Glomerular visceral epithelial cell (primary cell): ENCODE measurements at regions not wholly inside any gene's neighbourhood (a gene's known extent, or its start where the extent isn't known, plus 50 kb on each side); places are given as distances from the start of the nearest gene placed in this dataset.
"Not testable (repeated sequence)": the region's sequence is repeated elsewhere in the genome, so short reads cannot be mapped to it uniquely, and the experiment has no call there.

Experiments used
- DNase-seq: peaks from one replicate; pipeline ENCODE4 v3.0.0-alpha.2; 2016; ENCODE audit errors: extremely low spot score

DNA sequence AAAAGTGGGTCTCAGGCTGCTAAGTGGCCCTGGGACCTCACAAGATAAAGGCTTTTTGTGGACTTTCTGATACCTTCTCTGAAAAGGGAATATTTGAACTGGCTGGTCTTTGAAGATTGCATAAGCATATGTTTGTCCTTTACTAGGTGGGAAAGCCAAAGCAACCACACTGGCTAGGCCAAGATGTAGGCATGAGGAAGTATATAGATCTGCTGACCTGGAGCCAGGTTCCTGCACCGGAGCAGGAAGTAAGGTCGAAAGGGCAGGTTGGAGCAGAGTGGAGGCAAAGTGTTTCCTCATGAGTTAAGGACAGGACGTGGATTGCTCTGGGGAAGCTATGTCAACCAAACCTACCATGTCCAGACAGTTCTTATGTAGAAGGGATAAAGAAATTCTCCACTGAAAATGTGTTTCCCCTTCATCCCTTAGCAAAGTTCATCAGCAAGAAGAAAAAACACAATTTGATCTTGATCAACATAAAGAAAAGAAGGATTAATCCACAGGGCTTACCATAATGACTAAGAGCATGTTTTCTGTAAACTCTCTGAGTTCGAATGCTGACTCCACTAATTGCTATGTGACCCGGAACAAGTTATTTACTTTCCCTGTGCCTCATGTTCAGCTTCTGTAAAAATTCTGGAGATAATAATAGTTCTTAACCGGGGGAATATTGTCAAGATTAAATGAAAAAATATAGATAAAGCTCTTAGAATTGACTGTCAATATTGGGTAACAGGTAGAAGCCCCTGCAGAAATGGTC is 156.1 kb upstream of the SRD5A2 start:
- DNase-seq: no peak

GRCh38 chr2:31735716-31736115 is 155.0 kb upstream of the SRD5A2 start:
- no peak for DNase-seq

DNA sequence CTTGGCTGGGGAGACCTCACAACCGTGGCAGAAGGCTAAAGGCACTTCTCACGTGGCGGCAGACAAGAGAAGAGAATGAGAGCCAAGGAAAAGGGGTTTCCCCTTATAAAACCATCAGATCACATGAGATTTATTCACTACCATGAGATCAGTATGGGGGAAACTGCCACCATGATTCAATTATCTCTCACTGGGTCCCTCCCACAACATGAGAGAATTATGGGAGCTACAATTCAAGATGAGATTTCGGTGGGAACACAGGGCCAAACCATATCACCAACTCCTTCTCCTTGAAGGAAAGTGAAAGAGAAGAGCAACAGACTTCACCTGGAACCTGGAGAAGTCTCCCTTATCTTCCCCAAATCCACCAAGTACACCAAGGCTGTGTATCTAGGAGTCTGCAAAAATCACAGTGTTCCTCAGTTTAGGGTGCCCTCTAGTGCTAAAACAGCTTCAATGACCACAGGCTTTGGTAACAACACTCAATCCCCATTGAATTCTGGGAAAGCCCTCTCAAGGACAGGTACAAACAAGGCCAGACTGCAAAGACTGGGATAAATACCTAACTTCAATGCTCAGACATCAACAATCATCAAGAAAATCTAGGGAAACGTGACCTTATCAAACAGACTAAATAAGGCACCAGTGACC is 148.8 kb upstream of the SRD5A2 start:
- DNase-seq: peak; percentile 19

DNA sequence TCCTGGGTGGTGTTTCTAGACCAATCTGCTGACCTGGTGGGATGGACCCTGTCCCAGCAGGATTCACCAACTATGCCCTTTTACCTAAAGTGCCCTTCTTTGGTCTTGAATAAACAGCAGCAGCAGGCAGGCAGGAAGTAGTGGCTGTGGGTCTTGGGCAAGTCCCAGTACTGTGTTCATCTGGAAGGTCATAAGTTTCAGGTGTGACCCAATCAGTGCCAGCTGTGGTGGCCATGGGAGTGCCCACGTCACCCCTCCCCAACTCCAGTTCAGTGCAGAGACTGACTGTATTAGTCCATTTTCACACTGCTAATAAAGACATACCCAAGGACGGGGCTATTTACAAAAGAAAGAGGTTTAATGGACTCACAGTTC is 148.3 kb upstream of the SRD5A2 start:
- DNase-seq: no peak

- DNase-seq: no peak
Observed at GRCh38 chr2:31728406-31729064, 147.8 kb upstream of the SRD5A2 start.

DNA sequence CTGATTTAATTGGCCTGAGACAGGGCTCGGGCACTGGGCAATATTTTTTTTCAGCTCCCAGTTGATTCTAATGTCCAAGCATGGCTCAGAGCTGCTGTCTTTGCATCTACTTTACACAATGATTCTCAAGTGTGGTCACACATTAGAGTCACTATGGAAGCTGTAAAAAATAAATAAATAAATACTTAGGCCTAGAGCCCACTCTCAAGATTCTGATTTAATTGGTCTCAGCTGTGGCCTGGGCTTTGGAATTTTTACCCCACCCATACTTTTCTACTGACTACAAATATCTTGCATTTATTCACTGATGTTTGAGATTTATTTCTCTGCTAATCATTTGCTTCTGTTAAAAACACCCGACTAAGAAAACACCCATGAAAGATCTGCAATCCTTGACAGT is 145.7 kb upstream of the SRD5A2 start:
- no peak for DNase-seq

GRCh38 chr2:31725444-31725843 is 144.7 kb upstream of the SRD5A2 start:
- DNase-seq: no peak

GRCh38 chr2:31711737-31712136 is 131.0 kb upstream of the SRD5A2 start:
- no peak for DNase-seq

- DNase-seq: no peak
Observed at GRCh38 chr2:31710121-31710520, 129.4 kb upstream of the SRD5A2 start.

DNA sequence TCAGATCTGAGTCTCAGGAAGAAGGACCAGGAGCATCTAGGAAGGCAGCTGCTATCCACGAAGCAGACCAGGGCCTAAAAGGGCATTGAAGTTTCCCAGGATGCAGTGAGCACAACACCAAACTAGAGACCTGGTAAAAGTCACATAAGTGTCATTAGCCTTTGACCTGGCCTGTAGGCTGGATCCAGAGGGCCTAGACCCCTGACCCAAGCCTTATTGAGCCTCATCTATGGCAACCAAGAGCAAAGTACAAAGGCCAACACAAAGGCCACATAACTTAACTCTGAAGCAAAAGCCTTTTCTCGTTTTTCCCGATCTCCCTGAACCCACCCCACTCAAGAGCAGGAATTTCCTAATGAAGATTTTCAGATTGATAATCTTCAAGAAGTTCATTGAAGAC is 127.3 kb upstream of the SRD5A2 start:
- no peak for DNase-seq

DNA sequence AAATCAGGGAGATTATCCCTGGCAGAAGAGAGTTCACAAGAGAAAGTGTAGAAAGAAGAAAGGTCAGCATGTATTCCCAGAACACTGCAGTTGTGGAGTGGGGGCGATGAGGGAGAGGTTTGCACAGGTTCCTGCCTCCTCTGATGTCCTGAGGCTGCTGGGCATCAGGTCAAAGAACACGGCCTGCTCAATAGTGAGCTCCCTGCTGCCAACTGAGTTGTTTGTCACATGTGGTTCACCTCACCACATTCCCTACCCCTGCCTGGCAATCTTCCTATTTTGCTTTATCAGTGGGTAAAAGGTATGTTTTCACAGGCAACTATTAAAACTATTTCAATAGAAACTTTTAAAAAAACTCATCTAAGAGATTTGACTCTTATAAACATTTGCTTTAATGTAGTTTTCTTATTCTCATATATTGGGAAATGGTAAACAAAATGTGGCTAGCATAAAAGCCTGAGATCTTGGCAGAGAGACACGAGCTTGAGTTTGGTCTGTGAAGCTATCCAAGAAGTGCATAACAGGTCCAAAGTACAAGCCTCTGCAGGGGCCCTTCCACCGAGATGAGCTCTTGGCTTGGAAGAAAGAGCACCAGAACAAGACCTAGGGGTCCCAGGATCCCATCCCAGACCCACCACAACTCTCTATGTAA is 123.9 kb upstream of the SRD5A2 start:
- DNase-seq: no peak

DNA sequence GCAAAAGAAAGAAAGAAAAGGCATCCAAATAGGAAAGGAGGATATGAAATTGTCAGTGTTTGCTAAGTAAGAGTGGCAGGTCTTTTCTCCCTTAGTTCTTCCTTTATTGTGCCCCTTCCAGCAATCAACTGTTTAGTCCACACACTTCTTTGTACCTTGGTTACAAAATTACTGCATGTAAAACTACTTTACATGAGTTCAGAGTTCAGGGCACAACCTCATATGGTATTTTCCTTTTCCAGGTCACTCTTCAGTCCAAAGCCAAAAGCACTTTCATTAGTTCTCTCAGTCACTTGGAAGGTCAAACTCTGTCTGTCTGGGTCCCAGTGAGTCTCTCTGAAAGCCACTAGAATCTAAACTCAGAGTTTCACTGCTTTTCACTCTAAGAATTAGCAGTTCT is 122.5 kb upstream of the SRD5A2 start:
- DNase-seq: no peak

DNA sequence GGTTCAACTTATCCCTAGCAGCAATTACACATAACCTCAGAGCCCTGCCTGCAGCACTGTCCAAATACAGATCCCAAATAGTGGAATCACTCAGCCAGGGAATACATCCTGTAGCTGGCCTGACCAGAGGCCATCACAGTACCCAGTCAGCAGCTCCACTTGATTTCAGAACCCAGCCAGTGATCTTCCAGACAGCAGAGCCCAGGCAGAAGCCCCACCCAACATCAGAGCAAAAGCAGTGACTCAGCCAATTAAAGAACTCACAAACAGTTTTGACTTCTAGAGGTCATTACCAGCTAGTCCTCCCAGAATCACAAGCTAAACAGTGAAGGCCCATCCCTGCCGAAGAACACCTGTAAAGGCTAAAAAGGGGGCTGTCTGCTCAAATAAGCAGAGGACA is 118.0 kb upstream of the SRD5A2 start:
- DNase-seq: no peak

DNA sequence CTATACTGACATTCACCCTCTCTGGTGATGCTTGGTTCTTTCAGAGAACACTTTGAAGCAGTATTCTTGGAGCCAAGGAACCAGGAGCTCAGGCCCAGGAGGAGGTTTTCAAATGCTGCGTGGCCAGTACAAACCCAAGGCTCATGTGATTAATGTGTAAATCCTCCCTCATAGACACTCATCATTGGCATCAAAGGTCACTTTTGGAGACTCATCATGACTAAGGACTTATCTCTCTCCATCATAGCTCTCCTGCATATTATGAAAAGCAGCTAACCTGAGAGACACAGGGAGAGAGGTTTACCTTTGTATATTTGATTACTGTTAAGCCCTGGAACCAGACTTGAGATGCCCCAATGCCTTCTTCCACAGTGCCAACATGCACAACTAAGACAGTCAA is 115.3 kb upstream of the SRD5A2 start:
- DNase-seq: no peak

- peak; percentile 3 for DNase-seq
Observed at GRCh38 chr2:31694444-31694843, 113.7 kb upstream of the SRD5A2 start.

DNA sequence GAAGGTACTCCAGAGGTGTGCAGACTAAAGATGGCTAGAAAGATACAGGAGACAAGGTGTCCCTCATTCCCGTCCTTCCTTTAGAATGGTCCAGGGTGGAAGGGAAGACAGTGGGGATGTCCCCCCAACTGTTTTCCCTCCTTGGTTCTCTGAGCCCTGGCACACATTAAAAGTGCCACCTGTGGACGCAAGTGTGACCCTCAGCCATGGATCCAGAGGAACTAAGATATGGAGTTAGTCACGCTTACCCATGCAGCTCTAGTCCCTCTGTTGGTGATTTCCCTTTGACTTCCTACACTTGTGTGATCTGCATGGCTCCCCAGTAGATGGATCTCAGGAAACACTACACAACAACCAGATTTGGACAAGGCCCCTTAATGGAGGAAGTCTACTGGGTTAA is 113.1 kb upstream of the SRD5A2 start:
- no peak for DNase-seq

- DNase-seq: no peak
Observed at GRCh38 chr2:31688282-31688681, 107.5 kb upstream of the SRD5A2 start.

DNA sequence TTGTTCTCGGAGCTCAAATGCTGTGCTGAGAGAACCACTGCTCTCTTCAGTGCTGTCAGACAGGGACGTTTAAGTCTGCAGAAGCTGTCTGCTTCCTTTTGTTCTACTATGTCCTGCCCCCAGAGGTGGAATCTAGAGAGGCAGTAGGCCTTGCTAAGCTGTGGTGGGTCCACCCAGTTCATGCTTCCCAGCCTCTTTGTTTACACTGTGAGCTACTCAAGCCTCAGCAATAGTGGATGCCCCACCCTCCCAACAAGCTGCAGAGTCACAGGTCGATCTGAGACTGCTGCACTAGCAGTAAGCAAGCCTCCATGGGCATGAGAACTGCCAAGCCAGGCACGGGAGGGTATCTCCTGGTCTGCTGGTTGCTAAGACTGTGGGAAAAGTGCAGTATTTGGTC is 102.8 kb upstream of the SRD5A2 start:
- DNase-seq: not testable (repeated sequence)

DNA sequence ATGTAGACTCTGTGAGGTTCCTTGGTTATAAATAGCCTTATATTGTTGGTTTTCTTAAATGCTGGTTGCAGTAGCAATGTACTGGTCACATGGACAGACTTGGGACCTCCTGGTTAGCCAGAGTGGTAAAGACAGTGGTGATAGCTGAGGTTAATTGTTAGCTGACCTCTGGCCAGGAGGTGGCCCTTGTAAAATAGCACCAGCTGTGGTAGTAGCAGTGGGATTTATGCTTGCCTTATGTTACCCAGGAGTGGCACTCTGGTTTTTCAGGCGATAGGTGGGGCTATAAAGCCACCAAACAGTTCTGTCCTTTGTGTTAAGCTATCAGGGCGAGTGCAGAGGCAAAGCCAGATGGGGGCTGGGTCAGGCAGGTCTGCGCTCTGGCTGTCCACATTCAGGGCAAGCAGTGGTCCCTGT is 94.8 kb upstream of the SRD5A2 start:
- DNase-seq: peak; percentile 9

GRCh38 chr2:31674446-31674845 is 93.7 kb upstream of the SRD5A2 start:
- DNase-seq: no peak

GRCh38 chr2:31666878-31667277 is 86.1 kb upstream of the SRD5A2 start:
- no peak for DNase-seq

GRCh38 chr2:31664949-31665724 is 84.4 kb upstream of the SRD5A2 start:
- no peak for DNase-seq
